Small intestine (tissue), 7 donors: ENCODE measurements at regions not wholly inside any gene's neighbourhood (a gene's known extent, or its start where the extent isn't known, plus 50 kb on each side); places are given as distances from the start of the nearest gene placed in this dataset.
"Not testable (repeated sequence)": the region's sequence is repeated elsewhere in the genome, so short reads cannot be mapped to it uniquely, and the experiment has no call there.

ENCODE experiments used
- DNase-seq, 2 donors: peaks; one replicate each; pipeline versions ENCODE4 v3.0.0 to v3.0.0-alpha.2; 2013
- FAIRE-seq: peaks from 2 replicates; lab custom pipeline; 2012; peaks lifted over from hg19 to GRCh38; lab: Jason Lieb, UNC
- H3K27ac ChIP-seq, 3 donors: one replicate each; pipeline ENCODE4 v1.5.1; 2013; ENCODE audit warnings: low read length in 2 of 3, mild to moderate bottlenecking in 2 of 3, control low read depth in 1 of 3, inconsistent platforms in 1 of 3, low read depth in 1 of 3, moderate library complexity in 1 of 3
- H3K27me3 ChIP-seq, 3 donors: one replicate each; pipeline ENCODE4 v1.6.1; 2013; ENCODE audit warnings: low read length in 3 of 3, inconsistent platforms in 1 of 3; ENCODE audit not compliant: control insufficient read depth in 3 of 3, insufficient read depth in 3 of 3
- H3K36me3 ChIP-seq, 3 donors: one replicate each; pipeline ENCODE4 v1.6.1; 2013; ENCODE audit warnings: low read length in 3 of 3, inconsistent platforms in 1 of 3, low read depth in 1 of 3, mild to moderate bottlenecking in 1 of 3, moderate library complexity in 1 of 3; ENCODE audit not compliant: control insufficient read depth in 3 of 3, insufficient read depth in 2 of 3
- H3K4me1 ChIP-seq, 3 donors: one replicate each; pipeline ENCODE4 v1.6.1; 2013; ENCODE audit warnings: low read length in 2 of 3, inconsistent platforms in 1 of 3, low read depth in 1 of 3, mild to moderate bottlenecking in 1 of 3, moderate library complexity in 1 of 3; ENCODE audit not compliant: control insufficient read depth in 3 of 3, insufficient read depth in 2 of 3
- H3K4me3 ChIP-seq, 3 donors: one replicate each; pipeline ENCODE4 v1.5.1; 2013; ENCODE audit warnings: low read length in 3 of 3, control low read depth in 1 of 3, inconsistent platforms in 1 of 3, low read depth in 1 of 3, mild to moderate bottlenecking in 1 of 3, moderate library complexity in 1 of 3
- H3K9me3 ChIP-seq, 2 donors: one replicate each; pipeline ENCODE4 v1.6.1; 2013; ENCODE audit warnings: low read depth in 1 of 2, low read length in 1 of 2; ENCODE audit not compliant: control insufficient read depth in 2 of 2, insufficient read depth in 1 of 2
- whole genome bisulfite sequencing, 3 donors: extraction: QIAGEN DNeasy Blood & Tissue Kit; methylation state at CpG; one replicate each; pipeline ENCODE4 v1.1.7; 2013; 5-methylcytosine and 5-hydroxymethylcytosine counted together
- donor health status: healthy with polysubstance abuse.
- donor health status: control.
- donor health status: control.
- donor health status: Bipolar disorder and iron deficiency.
- donor health status: healthy.

DNA sequence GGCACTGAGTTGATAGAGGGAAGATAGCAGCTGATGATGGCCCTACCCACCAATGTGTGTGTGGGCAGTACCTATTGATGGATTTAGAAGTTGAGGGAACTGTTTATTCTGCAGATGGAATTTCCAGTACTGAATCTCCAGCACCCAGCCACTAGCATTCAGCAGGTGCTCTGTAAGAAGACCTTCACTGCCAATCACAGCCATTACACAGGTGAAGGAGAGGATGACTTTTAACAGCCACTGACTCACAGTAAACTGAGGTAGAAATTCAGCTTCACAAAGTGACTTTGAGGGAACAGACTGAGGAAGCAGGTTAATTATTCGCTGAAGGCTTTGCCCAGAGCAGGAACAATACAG is 107.8 kb downstream of the GGTLC2 start:
- DNase-seq (no peak), FAIRE-seq (no peak)
- H3K36me3 ChIP-seq: no peaks in the 10 kb centered on the region
- H3K27ac ChIP-seq: no peak overlapping the region
- WGBS, 3 donors: 80 to 96% (median 88%) methylated on average over 1 of the region's 1 CpG
- no peaks in the 10 kb centered on the region for H3K27me3 ChIP-seq
- no peak overlapping the region for H3K4me3 ChIP-seq
- H3K4me1 ChIP-seq: no peaks in the 10 kb centered on the region
- no peaks in the 10 kb centered on the region for H3K9me3 ChIP-seq

DNA sequence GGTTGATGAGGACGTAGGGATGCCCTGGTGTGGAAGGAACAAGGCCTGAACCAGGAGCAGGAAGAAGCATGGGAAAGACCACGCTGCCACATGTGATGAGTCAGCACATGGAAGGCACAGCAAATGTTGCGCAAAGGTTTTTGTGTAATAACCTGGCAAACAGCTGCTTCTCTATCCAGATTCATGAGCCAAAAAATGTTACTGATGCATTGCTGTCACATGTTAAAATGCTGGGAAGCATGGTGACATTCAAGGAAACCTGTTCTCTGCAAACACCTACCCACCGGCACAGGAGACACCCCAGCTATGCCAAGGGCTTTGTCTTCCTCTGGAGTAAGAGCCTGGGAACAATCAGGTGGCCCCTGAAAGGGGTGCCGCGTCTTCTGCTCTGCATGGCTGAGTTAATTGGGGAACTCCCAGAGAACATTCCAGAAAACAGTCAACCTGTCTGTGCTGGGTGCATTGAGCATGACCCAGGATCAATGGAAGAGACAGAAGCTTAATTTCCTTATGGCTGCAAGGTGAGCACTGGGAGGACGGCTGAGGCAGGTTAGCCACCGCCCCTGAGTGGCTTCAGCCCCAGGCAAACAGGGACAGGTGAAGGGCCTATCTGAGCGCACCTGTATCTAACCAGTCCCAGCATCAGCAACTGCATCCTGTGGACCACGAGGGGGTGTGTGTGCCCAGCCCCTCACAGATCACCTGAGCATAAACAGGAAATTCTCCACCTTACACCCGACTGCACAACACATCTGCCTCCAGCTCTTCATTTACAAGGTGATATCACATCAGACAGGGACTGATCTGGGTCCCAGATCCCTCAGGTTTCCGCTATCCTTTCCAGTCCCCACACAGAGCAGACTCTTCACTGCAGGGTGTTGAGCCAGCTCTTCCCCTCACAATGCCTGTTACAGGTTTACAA is 108.4 kb downstream of the GGTLC2 start:
- H3K4me1 ChIP-seq: no peaks in the 10 kb centered on the region
- FAIRE-seq: no peak
- H3K27me3 ChIP-seq: no peaks in the 10 kb centered on the region
- no peak overlapping the region for H3K27ac ChIP-seq
- WGBS, 3 donors: 67 to 77% (median 73%) methylated on average over 12 of the region's 12 CpGs
- no peaks in the 10 kb centered on the region for H3K9me3 ChIP-seq
- no peaks in the 10 kb centered on the region for H3K36me3 ChIP-seq
- no peak overlapping the region for H3K4me3 ChIP-seq
- DNase-seq: no peak

DNA sequence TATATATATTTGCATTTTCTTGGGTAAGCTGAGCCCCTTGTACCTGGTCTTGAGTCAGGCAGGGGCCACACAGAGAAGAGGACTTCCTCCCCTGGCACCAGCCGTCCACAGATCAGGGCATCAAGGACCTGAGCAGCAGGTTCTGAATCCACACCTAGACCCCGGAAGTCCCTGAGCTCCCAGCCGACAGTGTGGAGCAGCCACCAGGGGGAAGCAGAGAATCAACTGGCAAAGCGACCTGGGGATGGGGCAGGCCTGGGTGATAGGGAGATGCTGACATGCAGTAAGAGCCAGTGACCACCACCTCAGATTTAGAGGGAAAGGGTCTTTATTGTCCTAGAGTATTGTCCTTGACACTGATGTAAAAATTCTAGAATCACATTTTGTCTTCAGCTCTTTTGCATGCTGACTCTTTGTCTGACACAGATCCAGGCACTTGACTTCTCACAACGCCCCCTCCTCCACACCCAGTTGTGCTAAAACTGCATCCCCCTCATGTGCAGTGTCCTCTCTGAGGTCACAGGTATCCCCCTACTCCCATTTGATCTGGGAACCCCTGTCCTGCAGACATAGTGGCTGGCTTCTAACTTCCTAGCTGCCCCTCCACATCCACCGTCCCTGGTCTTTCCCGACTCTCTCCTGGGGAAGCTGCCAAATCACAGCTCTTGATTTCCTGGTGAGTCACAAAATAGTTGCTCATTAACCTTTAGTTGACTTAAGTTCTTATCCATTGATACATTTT is 109.3 kb downstream of the GGTLC2 start:
- FAIRE-seq (no peak), DNase-seq (peak; percentile 73 to 79)
- no peak overlapping the region for H3K4me3 ChIP-seq
- WGBS, 3 donors: 11 to 22% (median 21%) methylated on average over 7 of the region's 7 CpGs
- H3K36me3 ChIP-seq: no peaks in the 10 kb centered on the region
- H3K27me3 ChIP-seq: no peaks in the 10 kb centered on the region
- H3K9me3 ChIP-seq: no peaks in the 10 kb centered on the region
- H3K4me1 ChIP-seq: no peaks in the 10 kb centered on the region
- H3K27ac ChIP-seq: no peak overlapping the region

DNA sequence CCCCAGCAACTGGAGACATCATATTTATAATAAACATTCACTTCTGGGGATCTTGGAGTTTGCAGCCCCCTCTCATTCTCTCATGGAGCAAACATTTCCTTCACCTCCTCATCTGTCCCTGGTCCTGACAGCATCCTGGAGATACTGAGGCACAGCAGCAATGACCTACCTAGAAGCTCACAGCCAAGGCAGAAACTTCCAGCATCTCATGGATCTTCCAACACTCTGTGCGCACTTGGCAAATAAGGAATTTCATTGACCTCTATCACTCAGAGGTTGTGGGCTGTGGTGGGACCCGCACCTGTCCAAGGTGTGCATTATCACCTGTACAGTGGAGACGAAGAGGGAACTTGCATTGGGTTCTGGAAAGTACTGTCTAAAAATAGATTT is 109.8 kb downstream of the GGTLC2 start:
- Histone ChIP-seq H3K4me3 (no peak overlapping the region), H3K4me1 (no peaks in the 10 kb centered on the region), H3K27me3 (no peaks in the 10 kb centered on the region), H3K27ac (no peak overlapping the region), H3K36me3 (no peaks in the 10 kb centered on the region), H3K9me3 (no peaks in the 10 kb centered on the region)
- no peak for DNase-seq
- FAIRE-seq: no peak
- 80 to 89% (median 87%) methylated on average over 3 of the region's 3 CpGs for WGBS, 3 donors

DNA sequence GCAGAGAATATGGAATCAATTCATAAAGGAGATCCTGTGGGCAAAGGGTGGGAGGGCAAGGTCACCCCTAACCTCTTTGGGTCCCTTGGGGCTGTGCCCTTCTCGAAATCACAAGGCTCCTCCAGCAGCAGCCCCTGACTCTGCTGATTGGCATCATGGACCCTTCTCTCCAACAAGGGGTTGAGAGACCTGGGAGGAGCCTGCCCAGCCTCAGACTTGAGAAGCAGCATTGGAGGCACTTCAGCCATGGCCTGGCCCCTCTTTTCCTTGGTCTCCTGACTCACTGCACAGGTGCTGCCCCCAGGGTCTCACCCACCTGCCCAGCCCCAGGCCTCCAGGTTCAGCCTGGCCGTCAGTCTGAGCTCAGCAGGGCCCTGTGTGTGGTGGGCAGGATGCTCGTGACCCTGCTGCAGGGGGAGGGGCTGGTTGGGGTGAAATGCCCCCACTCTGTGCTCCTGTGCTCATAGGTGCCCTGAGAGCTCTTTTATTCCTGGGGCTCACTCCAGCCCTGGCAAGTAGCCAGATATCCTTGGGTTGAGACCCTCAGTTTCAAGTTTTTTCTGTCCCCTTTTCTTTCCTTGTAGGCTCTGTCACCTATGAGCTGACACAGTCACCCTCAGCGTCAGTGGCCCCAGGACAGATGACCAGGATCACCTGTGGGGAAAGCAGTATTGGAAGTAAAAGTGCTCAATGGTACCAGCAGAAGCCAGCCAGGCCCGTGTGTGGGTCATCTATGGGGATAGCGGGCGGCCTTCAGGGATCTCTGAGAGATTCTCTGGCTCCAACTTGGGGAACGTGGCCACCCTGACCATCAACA is 110.8 kb downstream of the GGTLC2 start:
- Histone ChIP-seq H3K4me3 (no peak overlapping the region), H3K4me1 (no peaks in the 10 kb centered on the region), H3K36me3 (no peaks in the 10 kb centered on the region), H3K9me3 (no peaks in the 10 kb centered on the region), H3K27me3 (no peaks in the 10 kb centered on the region), H3K27ac (no peak overlapping the region)
- 84 to 88% (median 87%) methylated on average over 8 of the region's 8 CpGs for WGBS, 3 donors
- DNase-seq: no peak
- FAIRE-seq: no peak

DNA sequence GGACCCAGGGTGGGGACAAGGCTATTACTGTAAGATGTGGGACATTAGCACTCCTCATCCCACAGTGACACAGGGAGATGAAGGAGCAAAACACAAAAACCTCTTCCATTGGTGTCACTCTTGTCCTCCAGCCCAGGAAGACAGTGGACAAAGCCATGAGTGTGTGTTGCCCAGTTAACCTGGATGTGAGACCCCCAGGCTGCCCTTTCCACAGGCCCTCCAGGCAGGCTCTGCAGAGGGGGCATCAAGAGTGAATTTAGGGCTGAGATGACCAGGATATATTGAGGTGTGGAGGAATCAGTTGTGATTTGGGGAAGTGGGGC is 111.3 kb downstream of the GGTLC2 start:
- H3K4me1 ChIP-seq: no peaks in the 10 kb centered on the region
- H3K27ac ChIP-seq: no peak overlapping the region
- no peak for DNase-seq
- no peaks in the 10 kb centered on the region for H3K36me3 ChIP-seq
- no peaks in the 10 kb centered on the region for H3K27me3 ChIP-seq
- no peak for FAIRE-seq
- no peaks in the 10 kb centered on the region for H3K9me3 ChIP-seq
- no peak overlapping the region for H3K4me3 ChIP-seq

DNA sequence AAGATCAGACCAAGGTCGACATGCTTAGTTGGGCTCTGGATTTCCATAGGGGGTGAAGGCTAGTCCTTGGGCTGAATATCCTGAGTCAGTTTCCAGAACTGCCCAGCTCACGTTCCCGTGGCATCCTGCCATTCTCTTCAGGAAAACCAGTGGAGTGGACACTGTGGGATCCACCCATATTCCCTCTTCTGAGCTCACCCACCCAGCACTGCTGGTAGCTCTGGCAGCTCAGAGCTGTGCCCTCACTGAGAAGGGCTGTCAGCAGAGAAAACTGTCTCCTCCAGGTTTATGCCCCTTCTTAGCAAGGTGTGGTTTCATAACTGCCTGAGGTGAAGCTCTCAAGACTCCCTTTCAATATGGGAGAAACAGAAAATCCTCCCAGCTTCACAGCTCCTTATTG is 111.7 kb downstream of the GGTLC2 start:
- Histone ChIP-seq H3K27ac (no peak overlapping the region), H3K36me3 (no peaks in the 10 kb centered on the region), H3K4me1 (no peaks in the 10 kb centered on the region), H3K27me3 (no peaks in the 10 kb centered on the region), H3K9me3 (no peaks in the 10 kb centered on the region), H3K4me3 (no peak overlapping the region)
- FAIRE-seq (no peak), DNase-seq (no peak)
- WGBS, 3 donors: 79 to 88% (median 84%) methylated on average over 3 of the region's 3 CpGs

DNA sequence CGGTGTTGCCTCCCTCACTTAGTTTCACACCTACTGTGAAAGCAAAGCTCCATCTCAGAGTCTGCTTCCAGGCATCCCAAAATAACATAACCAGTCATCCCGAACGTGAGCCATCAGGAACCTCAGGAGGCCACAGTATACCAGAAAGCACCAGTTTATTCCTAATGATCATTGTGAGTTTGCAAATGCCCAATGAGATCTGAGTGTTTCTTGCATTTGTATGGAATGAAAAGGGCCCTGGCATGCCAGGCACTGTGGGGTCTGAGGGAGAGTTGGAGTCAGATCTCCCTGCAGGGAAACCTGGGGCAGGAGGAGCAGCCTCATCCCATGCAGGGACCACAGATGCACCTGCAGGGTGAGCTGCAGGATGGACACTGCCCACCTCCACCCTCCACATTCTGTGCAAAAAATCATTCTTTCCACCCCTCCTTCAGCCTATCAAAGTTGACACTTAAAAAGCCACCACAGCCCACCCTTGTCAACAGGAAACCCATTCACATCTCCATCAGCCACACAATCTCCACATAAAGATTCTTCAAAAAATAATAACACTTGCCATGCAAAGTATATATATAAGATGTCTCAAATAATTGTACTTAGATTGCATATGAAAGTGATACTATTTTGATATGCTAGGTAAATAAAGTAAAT is 112.3 kb downstream of the GGTLC2 start:
- not testable (repeated sequence) for FAIRE-seq

More for the DNA sequence above, 112.3 kb downstream of the GGTLC2 start:
- 79 to 93% (median 84%) methylated on average over 3 of the region's 3 CpGs for WGBS, 3 donors
- not testable (repeated sequence) for H3K9me3 ChIP-seq, H3K36me3 ChIP-seq, H3K27ac ChIP-seq, H3K4me3 ChIP-seq, DNase-seq, H3K27me3 ChIP-seq, H3K4me1 ChIP-seq
